Esophagus muscularis mucosa (tissue), 3 donors: ENCODE measurements at regions not wholly inside any gene's neighbourhood (a gene's known extent, or its start where the extent isn't known, plus 50 kb on each side); places are given as distances from the start of the nearest gene placed in this dataset.

Experiments used
- CTCF ChIP-seq, 3 experiments: fragments of 200-600 bp in 2 of 3; fragments of 450-650 bp in 1 of 3; sonication (generic) in 2 of 3; IDR thresholded peaks; one replicate each; pipeline ENCODE4 v1.5.1; 2017 to 2019; ENCODE audit warnings: antibody characterized with exemption in 3 of 3, mild to moderate bottlenecking in 2 of 3, moderate library complexity in 1 of 3
- POLR2A ChIP-seq: fragments of 450-650 bp; IDR thresholded peaks from one replicate; pipeline ENCODE4 v1.6.1; 2017; ENCODE audit warnings: antibody characterized with exemption, moderate library complexity, mild to moderate bottlenecking, low read depth
- POLR2AphosphoS5 ChIP-seq, 2 donors: sonication (generic); formaldehyde crosslinking; IDR thresholded peaks; one replicate each; pipeline ENCODE4 v1.6.1; 2017; ENCODE audit warnings: antibody characterized with exemption in 2 of 2

- TF ChIP-seq CTCF (IDR thresholded peaks at IDR 0.05) (no peak), POLR2A (no peak), POLR2AphosphoS5 (IDR thresholded peaks at IDR 0.05) (no peak)
Observed at GRCh38 chr6:85115376-85115775, 334.5 kb upstream of the NT5E start.
